ENCODE measurements at regions not wholly inside any gene's neighbourhood (a gene's known extent, or its start where the extent isn't known, plus 50 kb on each side); places are given as distances from the start of the nearest gene placed in this dataset.

DNA sequence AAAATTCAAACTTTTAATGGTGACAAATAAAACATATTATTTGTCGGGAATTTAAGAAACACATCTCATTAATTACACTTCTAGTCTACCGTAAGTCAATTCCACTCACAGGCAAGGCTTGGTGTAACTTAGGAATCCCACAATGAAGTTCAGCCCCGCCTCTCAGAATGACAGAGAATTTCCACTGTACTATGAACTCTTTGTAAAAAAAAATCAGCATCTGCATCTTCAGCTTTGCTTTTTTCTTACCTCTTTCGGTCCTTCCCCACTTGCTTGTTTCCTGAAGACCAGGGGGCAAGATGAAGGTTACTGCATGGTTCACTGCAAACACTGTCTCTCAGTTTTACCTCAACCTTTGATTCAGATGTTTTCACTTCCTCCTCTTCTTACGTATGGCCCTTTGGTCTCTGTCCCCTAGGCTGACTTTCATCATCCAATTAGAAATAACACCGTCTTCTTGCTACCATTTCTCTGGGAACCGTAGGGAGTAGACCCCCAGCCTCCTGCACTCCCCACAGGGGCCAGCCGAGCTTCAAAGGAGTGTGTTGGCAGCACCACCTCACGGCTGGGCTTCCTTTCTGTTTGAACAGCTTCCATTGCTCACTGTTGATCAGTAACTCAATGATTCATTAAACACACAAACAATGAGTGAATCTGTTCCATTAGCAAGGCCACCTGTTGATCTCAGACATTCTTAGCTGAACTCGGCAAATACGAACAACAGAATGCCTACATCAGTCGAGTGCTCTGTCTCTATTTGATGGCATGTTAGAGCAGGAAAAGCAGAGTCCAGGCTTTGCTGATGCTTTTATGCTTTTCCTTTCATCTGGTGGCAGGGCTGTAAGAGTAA, 343.0 kb downstream of the BMP4 start:
- peak; percentile 87 for DNase-seq (ENCODE audit: low spot score)

DNA sequence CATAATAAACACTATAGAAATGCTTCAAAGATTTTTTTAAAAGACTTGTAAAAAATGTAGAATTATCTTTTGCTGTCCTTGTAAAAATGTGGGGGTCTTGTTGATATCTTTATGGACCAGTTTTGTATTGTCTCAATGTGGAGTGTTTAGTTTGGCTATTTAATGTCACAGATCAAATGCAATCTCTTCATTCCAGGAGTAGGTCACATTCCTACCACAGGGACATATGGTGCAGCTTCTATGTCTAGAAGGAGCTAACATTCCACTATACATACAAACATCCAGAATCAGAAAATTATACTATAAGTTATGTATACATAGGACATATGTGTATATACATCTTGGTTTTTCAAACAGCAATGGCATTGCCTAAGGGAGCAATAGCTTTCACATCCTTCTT, 345.7 kb downstream of the BMP4 start:
- no peak for DNase-seq (ENCODE audit: low spot score)

DNA sequence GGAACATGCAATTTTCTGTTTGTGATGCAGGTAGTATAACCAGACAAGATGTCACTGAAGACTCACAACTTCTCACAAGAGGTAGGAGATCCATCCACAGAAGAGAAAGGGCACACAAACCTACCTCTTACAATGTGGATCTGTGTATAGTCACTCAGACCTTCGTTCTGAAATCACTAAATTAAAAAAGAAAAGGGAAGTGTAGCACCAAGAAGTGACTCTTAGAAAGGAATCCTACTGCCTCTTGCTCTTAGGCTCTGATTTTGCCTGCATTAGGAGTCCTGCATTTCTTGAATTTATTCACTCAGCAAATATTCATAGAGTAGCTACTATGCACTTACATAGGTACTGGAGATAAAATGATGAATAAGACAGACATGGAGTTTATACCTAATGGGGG, 347.6 kb downstream of the BMP4 start:
- DNase-seq (ENCODE audit: low spot score) = peak; percentile 17

DNA sequence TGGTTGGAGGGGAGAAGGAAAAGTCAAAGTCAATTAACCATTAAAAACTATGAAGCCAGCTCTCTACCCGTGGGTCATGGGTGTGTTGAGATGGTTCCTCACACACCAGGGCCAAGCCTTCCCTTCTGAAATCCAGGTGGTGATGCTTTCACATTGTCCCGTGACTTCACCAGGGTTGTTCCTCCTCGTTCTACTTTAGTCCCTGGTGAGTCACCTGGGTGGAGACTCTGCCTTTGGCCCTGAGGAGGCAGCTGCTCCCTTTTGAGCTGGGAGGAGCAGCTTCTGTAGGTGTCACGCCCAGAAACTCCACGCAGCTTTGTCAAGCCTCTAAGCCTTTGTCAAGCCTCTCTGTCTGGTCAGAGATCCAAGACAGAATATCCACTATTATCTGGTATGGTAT, 348.3 kb downstream of the BMP4 start:
- peak; percentile 86 for DNase-seq (ENCODE audit: low spot score)

DNA sequence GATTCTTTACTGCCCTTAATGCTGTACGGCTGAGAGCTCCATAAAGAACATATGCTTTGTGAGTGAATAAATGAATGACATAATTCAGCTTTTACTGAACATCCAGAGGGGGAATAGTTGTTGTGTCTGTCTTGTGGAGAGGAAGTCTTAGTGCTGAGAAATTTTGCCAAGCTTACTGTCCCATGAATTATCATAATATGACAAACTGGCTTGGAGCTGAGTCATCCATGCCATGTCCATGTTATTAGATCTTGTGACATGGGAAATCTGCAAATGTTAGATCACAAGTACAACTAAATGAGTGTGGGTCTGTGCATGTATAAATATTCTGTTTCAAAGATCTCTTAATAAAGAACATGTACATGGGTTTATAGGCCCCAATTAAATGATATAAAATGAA, 350.4 kb downstream of the BMP4 start:
- DNase-seq (ENCODE audit: low spot score) = no peak

DNA sequence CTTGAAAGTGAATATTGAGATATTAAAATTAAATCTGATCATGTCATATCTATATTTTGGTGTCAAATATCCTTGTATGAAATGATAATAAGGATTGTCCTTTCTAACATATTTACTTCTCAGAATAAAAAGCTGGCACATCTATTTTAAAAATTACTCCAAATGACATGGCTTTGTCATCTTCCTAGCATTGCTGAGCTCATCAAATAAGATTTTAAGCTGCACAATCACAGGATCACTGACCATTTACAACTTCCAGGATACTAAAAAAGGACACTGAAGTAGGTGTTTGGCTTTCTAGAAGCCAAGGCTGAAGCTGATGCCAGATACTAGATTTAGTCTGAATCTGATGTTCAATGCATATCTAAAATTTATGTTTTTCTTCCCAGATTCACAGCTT, 351.1 kb downstream of the BMP4 start:
- DNase-seq (ENCODE audit: low spot score) = no peak

DNA sequence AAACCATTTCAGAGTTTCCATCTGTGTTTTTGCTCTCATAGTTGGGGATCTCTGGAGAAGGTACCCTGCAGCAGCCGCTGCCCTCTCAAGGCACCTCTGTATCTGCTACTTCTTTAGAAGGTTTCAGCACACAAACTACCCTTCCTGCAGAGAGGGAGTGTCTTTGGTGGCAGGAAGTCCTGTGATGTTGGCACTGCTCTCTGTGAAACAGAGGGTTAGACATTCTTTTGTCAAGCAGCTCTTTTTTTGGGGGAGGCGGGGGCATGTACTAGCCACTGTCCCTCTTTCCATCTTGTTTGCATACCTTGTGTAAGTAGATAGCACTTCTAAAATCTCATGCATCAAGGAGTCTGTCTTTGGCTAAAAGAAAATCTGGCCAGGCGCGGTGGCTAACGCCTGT, 352.6 kb downstream of the BMP4 start:
- no peak for DNase-seq (ENCODE audit: low spot score)

DNA sequence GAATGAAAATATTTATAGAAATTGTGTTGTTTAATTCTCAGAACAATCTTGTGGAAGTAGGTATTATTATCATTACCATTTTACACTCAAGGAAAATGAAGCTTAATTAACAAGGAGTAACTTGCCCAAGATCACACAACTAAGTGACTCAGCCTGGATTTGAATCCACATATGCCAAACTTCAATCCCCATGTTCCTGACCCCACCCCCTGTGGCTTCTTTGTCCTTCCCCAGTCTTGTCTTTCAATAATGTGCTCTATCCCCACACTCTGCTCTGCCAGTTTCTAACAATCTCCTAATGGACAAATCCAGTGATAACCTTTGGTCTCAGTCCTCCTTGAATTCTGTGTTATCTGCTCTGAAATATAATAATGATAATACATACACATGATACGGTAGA, 355.2 kb downstream of the BMP4 start:
- no peak for DNase-seq (ENCODE audit: low spot score)

DNA sequence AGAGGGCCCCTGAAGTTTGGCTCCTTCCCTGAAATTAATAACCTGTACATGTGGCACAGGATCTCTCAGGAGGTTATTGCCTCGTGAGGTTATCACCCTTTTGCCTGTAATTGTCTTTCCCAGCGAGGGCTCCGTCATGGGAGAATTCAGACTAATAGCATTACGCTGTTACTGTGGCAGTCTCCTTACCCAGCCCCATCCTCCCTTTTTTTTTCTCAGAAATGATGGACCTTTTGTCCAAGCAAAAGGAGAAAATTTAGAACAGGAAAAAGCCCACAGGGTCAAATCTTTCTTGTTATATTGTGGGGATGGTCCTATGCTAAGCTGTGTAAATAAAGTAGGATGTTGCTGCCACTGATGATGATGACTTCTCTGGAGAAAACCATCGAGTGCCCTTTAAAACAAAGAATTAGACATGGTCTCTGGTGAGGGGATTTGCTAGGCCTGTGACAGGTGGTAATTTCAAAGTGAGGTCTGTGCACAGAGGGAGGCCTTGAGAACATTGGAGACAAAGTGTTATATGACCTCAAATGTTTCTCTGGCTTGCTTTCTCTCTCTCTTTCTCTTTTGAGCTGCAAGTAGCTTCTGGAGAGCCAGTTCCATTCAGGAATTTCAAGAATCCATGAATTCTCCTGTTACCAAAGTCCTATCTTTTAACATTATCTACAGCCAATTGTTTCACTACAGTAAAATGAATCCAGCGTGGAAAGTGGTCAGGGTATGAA, 357.2 kb downstream of the BMP4 start:
- DNase-seq (ENCODE audit: low spot score) = no peak

DNA sequence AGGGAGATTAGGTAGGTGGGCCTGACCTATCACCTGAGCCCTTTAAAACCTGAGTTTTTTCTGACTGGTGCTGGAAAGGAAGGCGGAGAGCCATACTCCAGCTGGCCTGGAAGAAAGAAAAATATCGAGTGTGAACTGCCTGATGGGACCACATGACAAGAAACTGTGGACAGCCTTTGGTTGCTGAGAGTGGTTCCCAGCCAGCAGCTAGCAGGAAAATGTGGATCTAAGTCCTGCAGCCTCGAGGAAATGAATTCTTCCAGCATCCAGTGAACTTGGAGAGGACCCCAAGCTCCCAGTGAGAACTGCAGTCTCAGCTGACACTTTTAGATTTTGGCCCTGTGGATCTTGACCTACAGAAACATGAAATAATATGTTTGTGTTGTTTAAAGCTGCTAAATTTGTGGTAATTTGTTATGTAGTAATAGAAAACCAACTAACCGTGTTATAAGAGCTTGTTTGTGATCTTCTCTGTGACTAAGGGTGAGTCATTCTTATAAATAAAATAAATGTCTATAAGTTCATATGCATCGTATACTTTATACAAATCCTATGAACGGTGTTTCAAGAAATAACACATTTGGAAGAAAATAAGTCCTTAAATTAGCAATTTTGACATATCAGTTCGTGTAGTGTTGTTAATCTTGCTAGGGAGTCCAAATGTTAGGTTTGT, 359.6 kb downstream of the BMP4 start:
- DNase-seq (ENCODE audit: low spot score) = peak; percentile 32

DNA sequence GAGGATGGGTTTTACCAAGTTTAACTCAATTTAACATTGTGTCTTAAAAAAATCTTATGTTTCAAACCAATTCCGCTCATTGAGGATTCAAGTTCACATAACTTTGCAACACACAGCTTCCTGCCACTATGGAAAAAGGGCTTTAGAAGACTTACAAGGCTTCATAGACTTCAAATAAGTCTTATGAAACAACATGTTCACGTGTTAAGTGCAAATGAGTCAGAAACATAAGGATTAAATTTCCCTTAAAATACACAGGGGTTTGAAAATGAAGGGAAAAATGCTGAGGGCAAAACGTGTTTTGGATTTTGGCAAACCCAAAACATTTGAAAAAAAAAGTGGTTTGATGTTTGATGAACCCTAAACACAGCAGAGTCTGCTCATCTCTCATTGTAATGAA, 364.8 kb downstream of the BMP4 start:
- DNase-seq (ENCODE audit: low spot score) = no peak

DNA sequence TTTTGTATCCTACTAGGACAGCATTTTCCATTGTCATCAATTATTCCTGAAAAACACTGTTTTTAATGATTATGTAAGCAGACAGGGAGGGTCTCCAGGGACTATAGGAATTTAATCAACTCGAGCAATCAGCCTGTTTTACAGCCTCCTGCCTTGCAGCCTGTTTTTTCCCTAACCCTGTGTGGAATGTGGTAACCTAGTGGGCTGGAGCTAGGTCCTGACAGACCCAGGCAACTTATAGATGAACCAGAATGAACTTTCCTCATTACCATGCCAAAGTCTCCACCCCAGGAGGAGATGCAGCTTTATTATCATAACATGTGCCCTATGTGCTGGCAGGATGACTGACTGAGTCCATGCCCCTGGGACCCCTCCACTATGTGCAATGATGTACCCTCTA, 375.1 kb downstream of the BMP4 start:
- DNase-seq (ENCODE audit: low spot score) = no peak

DNA sequence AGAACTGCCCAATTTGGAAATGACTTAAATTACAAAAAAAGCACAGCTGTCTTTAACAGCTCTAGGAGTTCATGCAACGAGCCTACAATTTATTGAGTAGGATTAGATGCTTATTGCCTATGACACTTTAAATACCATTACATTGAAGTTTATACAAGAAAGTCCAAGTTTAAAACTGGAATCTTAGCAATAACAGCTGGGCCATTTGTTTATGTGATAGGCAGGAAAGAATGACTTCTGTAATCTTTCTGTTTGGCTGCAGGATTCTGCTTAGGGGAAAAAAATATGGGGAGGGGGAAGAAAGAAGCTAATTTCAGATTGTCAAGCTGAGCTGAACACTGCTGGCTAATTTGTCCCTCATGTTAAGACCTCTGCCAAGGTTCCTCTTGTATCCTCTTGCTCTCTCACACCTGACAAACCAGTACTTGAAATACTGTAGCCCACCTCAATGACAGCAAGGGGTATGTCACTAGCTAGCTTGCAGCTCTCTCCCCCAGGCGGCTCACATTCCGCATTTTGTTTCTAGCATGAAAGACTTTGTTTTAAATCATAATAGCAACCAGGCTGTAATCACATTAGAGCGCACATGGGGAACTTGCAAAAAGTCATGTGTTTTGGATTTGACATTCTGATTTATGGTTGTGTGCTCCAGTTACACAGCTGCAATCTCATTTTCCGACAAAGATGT, 384.8 kb downstream of the BMP4 start:
- no peak for DNase-seq (ENCODE audit: low spot score)

DNA sequence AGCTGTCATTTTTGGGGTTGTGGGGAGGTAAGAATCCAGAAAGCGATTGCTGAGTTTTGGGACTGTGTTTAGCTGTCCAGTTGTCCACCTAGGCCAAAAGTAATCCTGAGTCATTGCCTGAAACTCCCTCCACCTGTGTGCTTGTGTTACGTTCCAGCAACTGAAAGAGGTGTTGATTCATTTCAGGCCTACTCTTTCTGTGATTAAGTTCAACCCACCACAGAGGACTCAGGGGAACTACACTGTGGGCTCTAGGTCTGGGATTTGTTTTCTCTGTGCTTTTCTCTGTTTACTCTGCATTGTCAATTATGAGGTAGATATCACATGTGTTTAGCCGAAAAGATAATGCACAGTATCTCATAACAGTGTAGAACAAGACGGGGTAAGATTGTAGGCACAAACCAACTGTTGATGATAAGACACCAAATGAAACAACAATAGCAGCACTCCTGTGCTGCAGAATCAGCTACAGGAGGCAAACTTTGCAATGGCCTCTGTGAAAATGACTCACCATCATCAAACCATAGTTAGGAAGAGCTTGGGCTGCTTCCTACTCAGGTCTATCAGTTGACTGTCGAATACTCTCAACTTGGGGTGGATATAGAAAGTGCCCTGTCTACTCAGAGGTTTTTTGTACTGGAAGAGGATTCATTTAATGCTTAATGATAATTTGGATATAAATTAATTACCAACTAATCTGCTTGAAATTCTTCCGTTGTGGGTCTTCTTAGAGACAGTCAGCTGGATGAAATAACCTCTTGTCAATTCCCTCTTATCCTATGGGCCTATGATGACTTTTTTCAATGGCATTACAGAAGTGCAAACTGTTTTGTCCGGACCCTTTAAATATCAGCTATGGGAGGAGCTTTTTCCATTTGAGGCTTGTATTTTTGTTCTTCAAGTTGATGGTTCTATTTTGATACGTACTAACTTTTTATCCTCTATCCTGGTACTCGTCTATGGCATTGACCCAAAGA, 385.9 kb downstream of the BMP4 start:
- no peak for DNase-seq (ENCODE audit: low spot score)

DNA sequence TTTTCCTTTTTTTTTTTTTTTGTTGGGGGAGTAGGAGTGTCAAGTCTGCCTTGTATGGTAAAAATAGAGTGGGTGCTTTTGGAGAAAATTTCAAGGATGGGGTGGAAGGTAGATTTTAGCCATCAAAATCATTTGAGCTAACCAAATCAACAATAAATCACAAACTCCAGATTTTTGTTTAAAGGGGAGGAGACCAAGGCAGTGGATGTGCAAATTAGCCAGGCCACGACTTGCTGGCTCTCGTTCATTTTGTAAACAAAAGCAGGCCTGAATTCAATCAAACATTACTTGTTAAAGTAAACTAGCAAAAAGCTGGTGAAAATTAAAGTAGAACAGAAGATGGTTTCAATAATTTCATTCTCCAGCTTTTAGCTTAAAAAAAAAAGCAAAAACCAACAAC, 387.2 kb downstream of the BMP4 start:
- DNase-seq (ENCODE audit: low spot score) = no peak

DNA sequence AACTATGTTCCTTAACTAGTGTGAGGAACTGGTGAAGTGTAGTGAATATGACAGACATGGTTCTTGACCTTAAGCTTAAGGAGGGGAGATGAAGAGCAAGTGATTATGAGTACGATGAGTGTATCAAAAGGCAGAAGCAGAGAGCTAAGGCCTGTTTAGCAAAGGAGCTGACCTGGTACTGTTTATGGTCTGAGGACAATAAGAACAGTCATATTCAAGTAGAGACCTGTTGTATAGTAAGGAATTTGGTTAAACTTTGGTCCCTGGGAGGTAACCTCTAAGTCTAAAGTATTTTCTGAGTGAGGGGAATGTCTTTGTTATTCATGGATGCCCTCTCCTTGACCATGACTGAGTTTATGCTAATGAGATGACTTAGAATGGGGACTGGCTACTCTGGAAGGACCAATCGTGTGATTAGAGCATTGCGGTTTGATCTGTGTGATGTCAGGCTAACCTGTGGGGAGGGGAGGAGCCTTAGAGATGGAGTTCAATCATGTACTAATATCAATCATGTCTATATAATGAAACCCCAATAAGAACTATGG, 389.3 kb downstream of the BMP4 start:
- DNase-seq (ENCODE audit: low spot score) = no peak

DNA sequence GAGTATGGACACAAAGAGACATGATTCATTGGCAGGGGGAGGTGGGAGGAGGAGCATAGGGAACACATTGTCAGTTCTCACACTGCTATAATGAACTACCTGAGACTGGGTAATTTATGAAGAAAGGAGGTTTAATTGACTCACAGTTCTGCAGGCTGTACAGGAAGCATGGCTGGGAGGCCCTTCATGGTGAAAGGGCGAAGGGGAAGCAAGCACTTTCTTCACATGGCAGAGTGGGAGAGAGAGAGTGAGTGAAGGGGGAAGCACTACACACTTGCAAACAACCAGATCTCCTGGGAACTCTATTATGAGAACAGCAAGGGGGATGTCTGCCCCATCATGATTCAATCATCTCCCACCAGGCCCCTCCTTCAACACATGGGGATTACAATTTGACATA, 391.8 kb downstream of the BMP4 start:
- no peak for DNase-seq (ENCODE audit: low spot score)

DNA sequence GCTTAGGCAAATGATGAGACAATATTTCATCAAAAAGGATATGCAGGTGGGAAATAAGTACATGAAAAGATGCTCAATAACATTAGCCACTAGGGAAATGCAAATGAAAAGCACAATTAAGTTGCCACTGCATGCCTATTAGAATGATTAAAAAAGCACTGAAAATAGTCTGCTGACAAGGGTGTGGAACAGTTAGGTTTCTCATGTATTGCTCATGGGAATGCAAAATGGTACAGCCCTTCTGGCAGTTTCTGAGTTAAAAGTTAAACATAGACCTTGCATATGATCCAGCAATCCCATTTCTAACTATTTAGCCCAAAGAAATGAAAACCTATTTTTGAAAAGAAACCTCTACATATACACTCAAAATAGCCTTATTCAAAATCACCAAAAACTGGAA, 393.0 kb downstream of the BMP4 start:
- DNase-seq (ENCODE audit: low spot score) = no peak

DNA sequence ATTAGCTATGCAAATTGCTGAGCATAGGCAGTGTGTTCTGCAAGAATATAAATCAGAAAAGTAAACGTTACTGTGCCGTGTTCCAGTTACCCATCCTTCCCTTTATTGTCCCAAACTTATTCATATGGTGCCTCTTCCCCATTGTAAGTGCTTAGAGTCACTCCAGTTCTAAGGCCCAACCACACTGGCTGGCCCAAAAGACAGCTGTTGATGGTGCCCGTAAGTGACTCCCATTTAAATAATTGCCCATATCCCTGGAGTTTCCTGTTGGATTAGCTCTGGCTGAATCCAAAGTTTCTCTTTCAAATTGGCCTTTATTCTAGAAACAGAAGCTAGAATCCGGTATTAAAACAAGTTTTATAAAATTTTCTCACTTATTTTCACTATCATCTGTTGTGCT, 400.1 kb upstream of the DDHD1 start:
- DNase-seq (ENCODE audit: low spot score) = no peak

DNA sequence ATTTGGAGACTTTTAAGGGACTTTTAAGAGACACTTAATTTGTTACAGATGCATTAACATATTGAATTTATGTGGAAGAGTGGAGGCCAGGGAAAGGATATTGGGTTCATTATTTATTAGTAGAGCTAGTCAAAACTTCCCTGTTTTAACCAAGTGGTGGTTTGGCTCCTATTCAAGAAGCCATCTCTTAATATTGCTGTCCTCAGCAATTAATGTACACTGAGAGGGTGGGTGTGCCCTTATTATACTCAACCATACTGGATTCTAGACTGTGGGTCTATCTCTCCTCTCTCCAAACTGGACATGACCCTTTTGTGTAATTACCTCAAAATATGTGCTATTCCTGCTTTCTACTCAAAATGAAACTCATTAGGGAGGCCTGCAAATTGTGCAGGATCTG, 398.7 kb upstream of the DDHD1 start:
- DNase-seq (ENCODE audit: low spot score) = no peak

DNA sequence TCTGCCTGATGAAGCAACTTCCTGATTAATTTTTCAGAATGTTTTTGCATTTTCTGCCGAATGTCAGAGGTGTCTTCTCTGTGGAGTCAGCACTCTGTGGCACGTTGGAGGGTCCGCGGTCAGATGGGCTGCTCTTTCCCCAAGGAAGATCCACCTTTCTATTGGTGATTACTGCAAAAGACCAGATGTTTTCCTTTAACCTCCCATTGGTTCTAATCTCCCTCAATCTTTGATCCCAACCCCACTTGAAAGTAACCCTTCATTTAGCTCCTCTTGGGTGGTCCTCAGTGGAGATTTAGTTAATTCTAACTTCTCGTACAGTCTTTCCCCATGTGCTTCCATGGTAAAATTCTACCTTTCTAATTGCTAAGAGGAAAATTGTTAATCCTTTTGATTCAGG, 397.7 kb upstream of the DDHD1 start:
- no peak for DNase-seq (ENCODE audit: low spot score)

All from HT-29 (cell line).